A673 (cell line): ENCODE measurements at regions not wholly inside any gene's neighbourhood (a gene's known extent, or its start where the extent isn't known, plus 50 kb on each side); places are given as distances from the start of the nearest gene placed in this dataset.
"Not testable (repeated sequence)": the region's sequence is repeated elsewhere in the genome, so short reads cannot be mapped to it uniquely, and the experiment has no call there.

ENCODE experiments used
- BruUV-seq: library from RNA; stranded (reverse); fragments of 400-500 nt; replicated peaks from 2 replicates; lab custom pipeline; 2021; lab: Mats Ljungman, UMichigan
- CTCF ChIA-PET: fragments of 300-600 bp; sonication (Branson Sonifier 250); formaldehyde crosslinking; loops from one replicate; lab custom pipeline; 2022; ENCODE audit warnings: antibody characterized with exemption; lab: Charles Lee
- POLR2A ChIA-PET: fragments of 300-600 bp; sonication (Branson Sonifier 250); formaldehyde crosslinking; loops from one replicate; lab custom pipeline; 2022; ENCODE audit warnings: antibody characterized with exemption; ENCODE audit not compliant: low non-redundant PET; lab: Charles Lee
- DNase-seq: peaks from one replicate; pipeline ENCODE4 v3.0.0-alpha.2; 2015; ENCODE audit warnings: low spot score
- H3K27ac ChIP-seq: fragments of 200-600 bp; sonication (generic); 2 replicates; pipeline ENCODE4 v1.5.1; 2016; ENCODE audit warnings: mixed run types, low read depth, mild to moderate bottlenecking, mixed read lengths, antibody characterized with exemption, low read length; ENCODE audit not compliant: poor library complexity, severe bottlenecking
- H3K27me3 ChIP-seq: fragments of 200-600 bp; sonication (generic); replicated peaks from 2 replicates; pipeline ENCODE4 v1.6.1; 2017; ENCODE audit warnings: mixed run types, low read depth, mild to moderate bottlenecking, mixed read lengths, antibody characterized with exemption, low read length; ENCODE audit not compliant: insufficient read depth, poor library complexity
- H3K36me3 ChIP-seq: fragments of 200-600 bp; sonication (generic); 2 replicates; pipeline ENCODE4 v1.6.1; 2016; ENCODE audit warnings: mixed run types, mild to moderate bottlenecking, mixed read lengths, antibody characterized with exemption, low read length; ENCODE audit not compliant: insufficient read depth, poor library complexity, severe bottlenecking
- H3K4me1 ChIP-seq: fragments of 200-600 bp; sonication (generic); 2 replicates; pipeline ENCODE4 v1.6.1; 2017; ENCODE audit warnings: mixed run types, mild to moderate bottlenecking, mixed read lengths, antibody characterized with exemption, low read length; ENCODE audit not compliant: insufficient read depth, poor library complexity, severe bottlenecking
- H3K4me3 ChIP-seq: fragments of 200-600 bp; sonication (generic); 2 replicates; pipeline ENCODE4 v1.5.1; 2016; ENCODE audit warnings: low read depth, mixed run types, mild to moderate bottlenecking, mixed read lengths, low read length; ENCODE audit not compliant: poor library complexity, severe bottlenecking
- H3K9me3 ChIP-seq: fragments of 200-600 bp; sonication (generic); 2 replicates; pipeline ENCODE4 v1.6.1; 2016; ENCODE audit warnings: mixed run types, low read depth, mild to moderate bottlenecking, mixed read lengths, antibody characterized with exemption, low read length; ENCODE audit not compliant: poor library complexity, severe bottlenecking
- EZH2 ChIP-seq: fragments of 200-600 bp; sonication (generic); IDR thresholded peaks from 2 replicates; pipeline ENCODE4 v1.6.1; 2017; ENCODE audit warnings: borderline replicate concordance, low read depth, mild to moderate bottlenecking, mixed read lengths, antibody characterized with exemption, low read length; ENCODE audit not compliant: poor library complexity, severe bottlenecking
- intact Hi-C: fragments of 100-400 bp; cut with micrococcal nuclease; formaldehyde crosslinking; loops from one replicate; pipeline ENCODE4 v1.10.0; 2022; ENCODE audit not compliant: unreplicated experiment
- TF ChIP-seq, protein P1 (sequence below): fragments of 300-800, 200-600 bp; sonication (generic); conservative IDR thresholded peaks from 2 replicates; pipeline ENCODE4 v1.5.1; 2017; ENCODE audit warnings: low read depth, mild to moderate bottlenecking, antibody characterized with exemption, low read length, moderate library complexity, mixed read lengths

DNA sequence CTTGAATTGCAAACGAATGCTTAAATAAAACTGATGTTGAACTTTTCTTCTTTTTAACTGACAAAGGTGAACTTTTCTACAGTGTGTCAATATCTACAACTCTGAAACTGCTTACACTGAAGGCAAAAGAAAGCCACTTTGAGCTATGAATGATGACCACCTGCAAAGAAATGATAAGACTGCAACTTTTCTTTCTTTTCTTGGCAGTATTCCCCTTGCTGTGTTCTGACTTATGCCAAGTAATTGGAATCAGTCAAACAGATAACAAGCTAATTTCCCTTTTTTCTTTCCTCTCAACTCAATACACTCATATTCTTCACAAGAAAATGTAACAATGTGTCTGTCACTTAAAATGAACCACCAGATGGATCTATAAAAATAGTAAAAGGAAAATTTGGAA is 588.1 kb upstream of the BRINP3 start:
- intact Hi-C loops = loop anchor here (2.0 kb wide), 1 partner anchor 15 kb away; no protein-coding TSS in a partner anchor
- no peak for DNase-seq
- CTCF ChIA-PET = no interaction called here
- no TSS peak for BruUV-seq
- POLR2A ChIA-PET = no interaction called here
- H3K27ac ChIP-seq = no peak overlapping the region
- TF ChIP-seq EZH2 = no peak
- TF ChIP-seq, protein P1, sequence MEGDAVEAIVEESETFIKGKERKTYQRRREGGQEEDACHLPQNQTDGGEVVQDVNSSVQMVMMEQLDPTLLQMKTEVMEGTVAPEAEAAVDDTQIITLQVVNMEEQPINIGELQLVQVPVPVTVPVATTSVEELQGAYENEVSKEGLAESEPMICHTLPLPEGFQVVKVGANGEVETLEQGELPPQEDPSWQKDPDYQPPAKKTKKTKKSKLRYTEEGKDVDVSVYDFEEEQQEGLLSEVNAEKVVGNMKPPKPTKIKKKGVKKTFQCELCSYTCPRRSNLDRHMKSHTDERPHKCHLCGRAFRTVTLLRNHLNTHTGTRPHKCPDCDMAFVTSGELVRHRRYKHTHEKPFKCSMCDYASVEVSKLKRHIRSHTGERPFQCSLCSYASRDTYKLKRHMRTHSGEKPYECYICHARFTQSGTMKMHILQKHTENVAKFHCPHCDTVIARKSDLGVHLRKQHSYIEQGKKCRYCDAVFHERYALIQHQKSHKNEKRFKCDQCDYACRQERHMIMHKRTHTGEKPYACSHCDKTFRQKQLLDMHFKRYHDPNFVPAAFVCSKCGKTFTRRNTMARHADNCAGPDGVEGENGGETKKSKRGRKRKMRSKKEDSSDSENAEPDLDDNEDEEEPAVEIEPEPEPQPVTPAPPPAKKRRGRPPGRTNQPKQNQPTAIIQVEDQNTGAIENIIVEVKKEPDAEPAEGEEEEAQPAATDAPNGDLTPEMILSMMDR = no peak
- no peaks in the 10 kb centered on the region for H3K4me1 ChIP-seq
- H3K4me3 ChIP-seq = no peak overlapping the region
- no peaks in the 10 kb centered on the region for H3K27me3 ChIP-seq
- H3K36me3 ChIP-seq = no peaks in the 10 kb centered on the region
- H3K9me3 ChIP-seq = no peaks in the 10 kb centered on the region

DNA sequence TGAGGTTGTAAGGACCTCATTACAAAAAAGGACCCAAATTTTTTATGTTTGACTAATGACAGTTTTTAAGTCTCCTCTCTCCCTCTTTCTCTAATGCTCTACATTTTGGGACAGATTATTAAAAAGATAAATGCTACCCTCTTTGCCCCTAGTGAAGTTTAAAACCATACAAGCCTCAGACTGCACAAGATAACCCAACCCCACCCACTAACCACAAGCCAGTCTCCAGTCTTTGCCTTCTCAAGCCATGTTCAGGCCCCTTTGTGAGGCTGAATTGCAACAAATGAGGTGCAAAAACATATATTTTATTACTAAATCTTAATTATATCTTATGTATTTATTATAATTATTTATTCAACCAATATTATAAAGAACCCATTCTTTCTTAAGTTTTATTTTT is 597.2 kb upstream of the BRINP3 start:
- Histone ChIP-seq H3K27me3 (no peaks in the 10 kb centered on the region), H3K36me3 (no peaks in the 10 kb centered on the region), H3K9me3 (peaks cover 9% of the 10 kb centered on the region), H3K4me3 (no peak overlapping the region), H3K4me1 (no peaks in the 10 kb centered on the region), H3K27ac (no peak overlapping the region)
- intact Hi-C loops = no loop called here
- TF ChIP-seq, protein P1 = no peak
- ChIA-PET CTCF (no interaction called here), POLR2A (no interaction called here)
- DNase-seq = no peak
- BruUV-seq = no TSS peak

DNA sequence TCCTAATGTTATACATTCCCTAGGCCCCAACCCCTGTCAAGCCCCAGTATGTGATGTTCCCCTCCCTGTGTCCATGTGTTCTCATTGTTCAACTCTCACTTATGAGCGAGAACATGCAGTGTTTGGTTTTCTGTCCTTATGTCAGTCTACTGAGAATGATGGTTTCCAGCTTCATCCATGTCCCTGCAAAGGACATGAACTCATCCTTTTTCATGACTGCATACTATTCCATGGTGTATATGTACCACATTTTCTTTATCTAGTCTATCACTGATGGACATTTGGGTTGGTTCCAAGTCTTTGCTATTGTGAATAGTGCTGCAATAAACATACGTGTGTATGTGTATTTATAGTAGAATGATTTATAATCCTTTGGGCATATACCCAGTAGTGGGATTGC is 605.4 kb upstream of the BRINP3 start:
- H3K4me3 ChIP-seq, DNase-seq, H3K36me3 ChIP-seq, intact Hi-C loops, POLR2A ChIA-PET, BruUV-seq, H3K4me1 ChIP-seq, H3K27me3 ChIP-seq, CTCF ChIA-PET, H3K27ac ChIP-seq: not testable (repeated sequence)
- H3K9me3 ChIP-seq = peaks cover 11% of the 10 kb centered on the region

DNA sequence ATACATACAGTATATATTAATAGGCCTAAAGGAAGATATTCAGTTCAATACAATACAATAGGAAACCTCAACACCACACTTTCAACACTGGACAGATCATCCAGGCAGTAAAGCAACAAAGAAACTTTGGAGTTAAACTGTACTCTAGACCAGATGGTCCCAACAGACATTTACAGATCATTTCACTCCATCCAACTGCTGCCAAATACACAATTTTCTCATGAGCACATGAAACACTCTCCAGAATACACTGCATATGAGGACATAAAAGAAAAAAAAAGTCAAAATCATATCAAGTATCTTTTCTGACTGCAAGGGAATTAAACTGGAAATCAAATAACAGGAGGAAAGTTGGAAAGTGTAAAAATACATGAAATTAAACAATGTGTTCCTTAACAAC is 607.5 kb upstream of the BRINP3 start:
- Histone ChIP-seq H3K27me3 (no peaks in the 10 kb centered on the region), H3K27ac (no peak overlapping the region), H3K4me3 (no peak overlapping the region), H3K9me3 (no peaks in the 10 kb centered on the region), H3K4me1 (no peaks in the 10 kb centered on the region), H3K36me3 (no peaks in the 10 kb centered on the region)
- intact Hi-C loops = no loop called here
- BruUV-seq = no TSS peak
- DNase-seq = no peak
- ChIA-PET POLR2A (no interaction called here), CTCF (no interaction called here)
- TF ChIP-seq, protein P1 = no peak
- TF ChIP-seq EZH2 = no peak
